Fibroblast of gingiva (primary cell): ENCODE measurements at regions not wholly inside any gene's neighbourhood (a gene's known extent, or its start where the extent isn't known, plus 50 kb on each side); places are given as distances from the start of the nearest gene placed in this dataset.
"Not testable (repeated sequence)": the region's sequence is repeated elsewhere in the genome, so short reads cannot be mapped to it uniquely, and the experiment has no call there.

ENCODE experiments used
- DNase-seq: peaks from one replicate; pipeline ENCODE4 v3.0.0-alpha.2; 2011; ENCODE audit warnings: low read depth

GRCh38 chr6:27542485-27542884, 69.6 kb upstream of the ZNF184 start:
- no peak for DNase-seq

- DNase-seq: no peak
Observed at GRCh38 chr6:27541933-27542297, 69.0 kb upstream of the ZNF184 start.

DNA sequence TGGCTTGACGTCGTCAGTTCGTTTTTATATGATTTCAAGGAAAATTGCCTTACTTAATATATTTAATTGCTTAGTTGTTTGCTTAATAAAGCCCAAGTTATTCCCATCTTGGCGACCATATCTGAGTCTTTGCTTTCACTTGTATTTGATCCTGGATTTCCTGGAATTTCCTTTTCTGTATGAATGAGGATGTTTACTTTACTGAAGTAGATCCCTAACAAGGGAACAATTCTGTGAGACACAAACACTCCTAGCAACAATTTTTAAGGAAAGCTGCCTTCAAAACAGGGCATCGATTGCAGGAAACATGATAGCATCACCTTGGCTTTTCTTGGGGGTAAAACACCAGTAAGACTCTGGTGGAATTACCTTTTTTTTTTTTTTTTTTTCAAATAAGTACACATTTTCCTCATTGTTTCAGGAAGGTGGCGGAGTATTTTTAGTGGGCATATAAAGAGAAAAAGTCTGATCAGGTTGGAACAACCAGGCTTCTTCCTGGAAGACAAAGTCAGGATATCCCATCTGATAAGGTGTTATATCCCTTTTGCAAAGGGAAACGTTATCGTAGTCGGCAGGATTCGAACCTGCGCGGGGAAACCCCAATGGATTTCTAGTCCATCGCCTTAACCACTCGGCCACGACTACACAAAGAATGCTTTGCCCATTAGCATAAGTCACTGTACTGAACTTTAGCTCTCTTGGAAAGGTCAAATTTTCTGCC, 68.5 kb upstream of the ZNF184 start:
- DNase-seq: peak; percentile 17

- DNase-seq: no peak
Observed at GRCh38 chr6:27539551-27539950, 66.6 kb upstream of the ZNF184 start.

DNA sequence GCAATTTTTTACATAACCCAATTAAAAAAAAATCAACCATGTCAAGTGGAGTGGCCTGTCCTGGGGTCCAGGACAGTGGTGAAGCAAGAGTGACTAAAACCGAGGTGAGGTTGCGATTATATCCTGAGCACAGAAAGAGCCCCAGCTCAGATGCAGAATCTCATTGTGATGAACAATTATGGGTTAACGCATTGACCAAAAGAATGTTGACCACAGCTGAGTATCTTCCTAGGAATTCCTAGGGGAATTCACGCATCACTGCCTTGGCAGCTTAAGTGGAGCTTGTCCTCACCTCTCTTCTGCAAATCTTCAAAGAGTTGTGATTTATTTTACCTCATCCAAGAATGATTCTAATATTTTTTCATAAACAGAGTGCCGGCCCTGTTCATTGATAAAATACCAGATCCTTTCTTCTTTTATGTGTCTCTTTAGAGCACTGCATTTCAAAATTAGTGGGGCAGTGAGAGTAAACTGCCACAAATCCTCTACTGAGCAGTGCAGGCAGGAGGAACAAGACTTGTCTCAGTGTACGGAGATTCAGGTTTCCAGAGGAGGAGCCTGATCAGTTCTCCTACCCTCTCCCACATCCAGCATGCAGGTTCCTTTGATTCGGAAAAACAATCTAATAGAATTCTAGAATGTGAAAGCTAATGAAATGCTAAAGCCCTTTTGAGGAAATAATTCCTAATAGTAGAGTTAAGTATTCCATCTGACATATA, 60.1 kb upstream of the ZNF184 start:
- no peak for DNase-seq

GRCh38 chr6:27531772-27532459, 59.0 kb upstream of the ZNF184 start:
- no peak for DNase-seq

DNA sequence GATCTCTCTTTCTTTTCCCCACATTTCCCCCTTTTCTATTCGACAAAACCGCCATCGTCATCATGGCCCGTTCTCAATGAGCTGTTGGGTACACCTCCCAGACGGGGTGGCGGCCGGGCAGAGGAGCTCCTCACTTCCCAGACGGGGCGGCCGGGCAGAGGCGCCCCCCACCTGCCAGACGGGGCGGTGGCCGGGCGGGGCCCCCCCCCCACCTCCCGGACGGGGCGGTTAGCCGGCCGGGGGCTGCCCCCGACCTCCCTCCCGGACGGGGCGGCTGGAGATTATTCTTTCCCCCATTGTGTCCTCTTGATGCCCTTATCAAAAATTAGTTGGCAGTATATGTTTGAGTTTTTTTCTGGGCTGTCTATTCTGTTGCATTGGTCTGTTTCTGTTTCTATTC, 56.9 kb upstream of the ZNF184 start:
- not testable (repeated sequence) for DNase-seq

DNA sequence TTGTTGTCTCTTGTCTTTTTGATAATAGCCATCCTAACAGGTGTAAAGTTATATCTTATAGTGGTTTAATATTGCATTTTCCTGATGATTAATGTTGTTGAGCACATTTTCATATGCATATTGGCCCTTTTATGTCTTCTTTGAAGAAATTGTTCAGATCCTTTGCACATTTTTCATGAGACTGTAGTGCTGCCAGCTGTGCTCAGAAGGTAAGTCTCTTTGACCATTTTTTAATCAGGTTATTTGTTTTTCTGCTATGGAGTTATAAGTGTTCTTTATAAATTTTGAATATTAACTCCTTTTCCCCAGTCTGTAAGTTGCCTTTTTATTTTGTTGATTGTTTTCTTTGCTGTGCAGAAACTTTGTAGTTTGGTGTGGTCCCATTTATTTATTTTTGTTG, 55.8 kb upstream of the ZNF184 start:
- DNase-seq: no peak
